ENCODE measurements at regions not wholly inside any gene's neighbourhood (a gene's known extent, or its start where the extent isn't known, plus 50 kb on each side); places are given as distances from the start of the nearest gene placed in this dataset.

DNA sequence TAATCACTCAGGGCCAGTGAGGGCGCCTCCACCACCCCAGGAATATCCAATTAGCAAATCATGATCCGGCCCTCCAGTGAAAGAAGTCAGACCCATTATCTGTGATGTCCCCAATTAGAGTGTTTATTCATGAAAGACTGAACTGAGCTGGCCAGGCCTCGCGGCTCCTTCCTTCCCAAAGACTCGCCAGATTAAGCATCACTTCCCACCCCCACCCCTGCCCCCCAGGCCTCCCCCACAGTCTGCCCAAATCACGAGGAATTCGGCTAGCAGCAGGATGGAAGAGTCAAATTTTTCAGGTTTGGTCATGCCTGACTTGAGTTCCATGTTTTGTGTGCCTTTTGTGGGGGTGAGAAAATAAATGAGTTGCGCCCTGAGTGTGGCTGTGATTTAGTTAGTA, 298.4 kb upstream of the SALL1 start:
- no peak for TF ChIP-seq POLR2AphosphoS5 (IDR thresholded peaks at IDR 0.05)
- no peak for TF ChIP-seq POLR2A (IDR thresholded peaks at IDR 0.05; ENCODE audit: low read depth)
- TF ChIP-seq EP300 (IDR thresholded peaks at IDR 0.05) = no peak
